ENCODE measurements at regions not wholly inside any gene's neighbourhood (a gene's known extent, or its start where the extent isn't known, plus 50 kb on each side); places are given as distances from the start of the nearest gene placed in this dataset.

GRCh38 chr7:118298771-118299170 is 74.3 kb downstream of the ANKRD7 start:
- Mint-ChIP-seq H3K9me3 (no peaks in the 10 kb centered on the region), H3K4me1 (no peaks in the 10 kb centered on the region), H3K36me3 (no peaks in the 10 kb centered on the region), H3K27ac (no peak overlapping the region), H3K4me3 (no peak overlapping the region)
- no peak for ATAC-seq
- DNase-seq (ENCODE audit: low spot score in 2 of 2) = no peak

- no peaks in the 10 kb centered on the region for H3K9me3 Mint-ChIP-seq
- DNase-seq (ENCODE audit: low spot score in 2 of 2) = no peak
- ATAC-seq = no peak
- no peak overlapping the region for H3K4me3 Mint-ChIP-seq
- H3K36me3 Mint-ChIP-seq = no peaks in the 10 kb centered on the region
- no peaks in the 10 kb centered on the region for H3K4me1 Mint-ChIP-seq
- H3K27ac Mint-ChIP-seq = no peak overlapping the region
These were observed 75.7 kb downstream of the ANKRD7 start for GRCh38 chr7:118300177-118300576.

GRCh38 chr7:118304100-118304499 is 79.6 kb downstream of the ANKRD7 start:
- Mint-ChIP-seq H3K4me3 (no peak overlapping the region), H3K27ac (no peak overlapping the region)
- no peak for ATAC-seq

GRCh38 chr7:118305671-118306070 is 81.2 kb downstream of the ANKRD7 start:
- Mint-ChIP-seq H3K36me3 (no peaks in the 10 kb centered on the region), H3K27ac (no peak overlapping the region), H3K4me1 (no peaks in the 10 kb centered on the region), H3K9me3 (peaks cover 13% of the 10 kb centered on the region), H3K4me3 (no peak overlapping the region)
- ATAC-seq (no peak), DNase-seq (ENCODE audit: low spot score in 2 of 2) (no peak)

More at GRCh38 chr7:118304100-118304499, 79.6 kb downstream of the ANKRD7 start:
- no peak for DNase-seq (ENCODE audit: low spot score in 2 of 2)
- Mint-ChIP-seq H3K9me3 (peaks cover 3% of the 10 kb centered on the region), H3K36me3 (no peaks in the 10 kb centered on the region), H3K4me1 (no peaks in the 10 kb centered on the region)

GRCh38 chr7:118306771-118307170 is 82.3 kb downstream of the ANKRD7 start:
- Mint-ChIP-seq H3K36me3 (no peaks in the 10 kb centered on the region), H3K4me3 (no peak overlapping the region), H3K4me1 (no peaks in the 10 kb centered on the region), H3K27ac (no peak overlapping the region), H3K9me3 (peaks cover 13% of the 10 kb centered on the region)
- DNase-seq (ENCODE audit: low spot score in 2 of 2) (no peak), ATAC-seq (no peak)

GRCh38 chr7:118311121-118311836 is 86.8 kb downstream of the ANKRD7 start:
- Mint-ChIP-seq H3K27ac (no peak overlapping the region), H3K36me3 (no peaks in the 10 kb centered on the region), H3K4me1 (no peaks in the 10 kb centered on the region), H3K4me3 (no peak overlapping the region), H3K9me3 (peaks cover 15% of the 10 kb centered on the region)
- ATAC-seq (peak; percentile 75), DNase-seq (ENCODE audit: low spot score in 2 of 2) (no peak)

GRCh38 chr7:118312051-118312450 is 87.5 kb downstream of the ANKRD7 start:
- Mint-ChIP-seq H3K36me3 (no peaks in the 10 kb centered on the region), H3K4me3 (no peak overlapping the region), H3K4me1 (no peaks in the 10 kb centered on the region), H3K27ac (no peak overlapping the region), H3K9me3 (peaks cover 18% of the 10 kb centered on the region)
- ATAC-seq (no peak), DNase-seq (ENCODE audit: low spot score in 2 of 2) (no peak)

- Mint-ChIP-seq H3K4me1 (no peaks in the 10 kb centered on the region), H3K4me3 (no peak overlapping the region), H3K9me3 (peaks cover 16% of the 10 kb centered on the region), H3K27ac (peak overlapping the region; percentile 40), H3K36me3 (no peaks in the 10 kb centered on the region)
- ATAC-seq = peak; percentile 87
- DNase-seq (ENCODE audit: low spot score in 2 of 2) = no peak
These were observed 88.5 kb downstream of the ANKRD7 start for GRCh38 chr7:118312966-118313365.

GRCh38 chr7:118324790-118325449 is 100.4 kb downstream of the ANKRD7 start:
- no peaks in the 10 kb centered on the region for H3K9me3 Mint-ChIP-seq
- ATAC-seq = peak; percentile 34
- no peaks in the 10 kb centered on the region for H3K36me3 Mint-ChIP-seq
- no peaks in the 10 kb centered on the region for H3K4me1 Mint-ChIP-seq
- H3K4me3 Mint-ChIP-seq = no peak overlapping the region
- no peak overlapping the region for H3K27ac Mint-ChIP-seq
- no peak for DNase-seq (ENCODE audit: low spot score in 2 of 2)

- ATAC-seq = no peak
- Mint-ChIP-seq H3K36me3 (no peaks in the 10 kb centered on the region), H3K9me3 (no peaks in the 10 kb centered on the region), H3K27ac (no peak overlapping the region), H3K4me3 (no peak overlapping the region), H3K4me1 (no peaks in the 10 kb centered on the region)
- DNase-seq (ENCODE audit: low spot score in 2 of 2) = no peak
These were observed 100.9 kb downstream of the ANKRD7 start for GRCh38 chr7:118325450-118325808.

- Mint-ChIP-seq H3K9me3 (no peaks in the 10 kb centered on the region), H3K27ac (no peak overlapping the region), H3K4me1 (no peaks in the 10 kb centered on the region), H3K4me3 (no peak overlapping the region), H3K36me3 (no peaks in the 10 kb centered on the region)
- DNase-seq (ENCODE audit: low spot score in 2 of 2) (no peak), ATAC-seq (no peak)
These were observed 102.7 kb downstream of the ANKRD7 start for GRCh38 chr7:118327174-118327573.

GRCh38 chr7:118328505-118329211 is 104.2 kb downstream of the ANKRD7 start:
- Mint-ChIP-seq H3K4me1 (no peaks in the 10 kb centered on the region), H3K4me3 (no peak overlapping the region), H3K36me3 (no peaks in the 10 kb centered on the region), H3K27ac (no peak overlapping the region), H3K9me3 (no peaks in the 10 kb centered on the region)
- no peak for ATAC-seq
- DNase-seq (ENCODE audit: low spot score in 2 of 2) = no peak

- Mint-ChIP-seq H3K36me3 (no peaks in the 10 kb centered on the region), H3K27ac (no peak overlapping the region), H3K9me3 (no peaks in the 10 kb centered on the region), H3K4me1 (no peaks in the 10 kb centered on the region), H3K4me3 (no peak overlapping the region)
- ATAC-seq = no peak
- no peak for DNase-seq (ENCODE audit: low spot score in 2 of 2)
These were observed 105.9 kb downstream of the ANKRD7 start for GRCh38 chr7:118330388-118330787.

GRCh38 chr7:118346748-118347147 is 122.2 kb downstream of the ANKRD7 start:
- no peaks in the 10 kb centered on the region for H3K4me1 Mint-ChIP-seq
- no peak overlapping the region for H3K27ac Mint-ChIP-seq
- H3K36me3 Mint-ChIP-seq = no peaks in the 10 kb centered on the region

GRCh38 chr7:118349604-118350003 is 125.1 kb downstream of the ANKRD7 start:
- H3K27ac Mint-ChIP-seq = no peak overlapping the region
- ATAC-seq = no peak
- H3K9me3 Mint-ChIP-seq = no peaks in the 10 kb centered on the region
- DNase-seq (ENCODE audit: low spot score in 2 of 2) = no peak
- no peaks in the 10 kb centered on the region for H3K4me1 Mint-ChIP-seq
- H3K36me3 Mint-ChIP-seq = no peaks in the 10 kb centered on the region
- no peak overlapping the region for H3K4me3 Mint-ChIP-seq

More at GRCh38 chr7:118346748-118347147, 122.2 kb downstream of the ANKRD7 start:
- no peaks in the 10 kb centered on the region for H3K9me3 Mint-ChIP-seq
- H3K4me3 Mint-ChIP-seq = no peak overlapping the region
- ATAC-seq (no peak), DNase-seq (ENCODE audit: low spot score in 2 of 2) (no peak)

GRCh38 chr7:118350260-118350659 is 125.8 kb downstream of the ANKRD7 start:
- Mint-ChIP-seq H3K4me3 (no peak overlapping the region), H3K9me3 (no peaks in the 10 kb centered on the region), H3K36me3 (no peaks in the 10 kb centered on the region), H3K27ac (no peak overlapping the region), H3K4me1 (no peaks in the 10 kb centered on the region)
- no peak for DNase-seq (ENCODE audit: low spot score in 2 of 2)
- ATAC-seq = peak; percentile 55
